T-cell (primary cell): ENCODE measurements at regions not wholly inside any gene's neighbourhood (a gene's known extent, or its start where the extent isn't known, plus 50 kb on each side); places are given as distances from the start of the nearest gene placed in this dataset.
A peak's percentile ranks its signal among the peaks of the same experiment; 100 is the strongest.

Experiments used
- ATAC-seq, 4 experiments: fragments of 200-7000 bp in 3 of 4; fragments of 150-1000 bp in 1 of 4; cut with Tn5 transposase; replicated peaks in 1 of 4; 1 replicate in 3 of 4; 2 replicates in 1 of 4; pipeline ENCODE4 v1.10.0; 2021; ENCODE audit warnings: moderate library complexity in 3 of 4, mild to moderate bottlenecking in 2 of 4, moderate number of reproducible peaks in 1 of 4
- CTCF ChIA-PET, 2 donors: fragments of 300-600 bp; sonication (Branson Sonifier 250); formaldehyde crosslinking; loops; one replicate each; lab custom pipeline; 2022; ENCODE audit warnings: antibody characterized with exemption in 2 of 2; lab: Charles Lee
- POLR2A ChIA-PET, 2 donors: fragments of 300-600 bp; sonication (Branson Sonifier 250); formaldehyde crosslinking; loops; one replicate each; lab custom pipeline; 2022; ENCODE audit warnings: antibody characterized with exemption in 2 of 2; lab: Charles Lee
- DNase-seq, 35 experiments: peaks; one replicate each; pipeline versions ENCODE4 v3.0.0 to v3.0.0-alpha.2; 2013 to 2023
- H3K27ac ChIP-seq: one replicate; pipeline ENCODE4 v1.5.1; 2013; ENCODE audit warnings: low read length
- H3K27me3 ChIP-seq, 2 experiments: replicated peaks in 1 of 2; 1 replicate in 1 of 2; 2 replicates in 1 of 2; pipeline versions ENCODE4 v1.6.1 to v1.7.0; 2013; ENCODE audit warnings: low read length in 1 of 2, mixed read lengths in 1 of 2; ENCODE audit not compliant: control insufficient read depth in 2 of 2, insufficient read depth in 2 of 2; ENCODE audit errors: extremely low read depth in 1 of 2
- H3K36me3 ChIP-seq, 2 donors: 1 replicate in 1 of 2; 2 replicates in 1 of 2; pipeline versions ENCODE4 v1.6.1 to v1.7.0; 2013; ENCODE audit warnings: low read length in 1 of 2; ENCODE audit not compliant: control insufficient read depth in 2 of 2, insufficient read depth in 1 of 2; ENCODE audit errors: extremely low read depth in 1 of 2
- H3K4me1 ChIP-seq, 2 experiments: 1 replicate in 1 of 2; 2 replicates in 1 of 2; pipeline versions ENCODE4 v1.6.1 to v1.7.0; 2013; ENCODE audit warnings: low read length in 2 of 2, mixed read lengths in 1 of 2; ENCODE audit not compliant: insufficient read depth in 2 of 2, control insufficient read depth in 1 of 2; ENCODE audit errors: extremely low read depth in 1 of 2
- H3K4me3 ChIP-seq, 2 donors: 1 replicate in 1 of 2; 2 replicates in 1 of 2; pipeline versions ENCODE4 v1.5.1 to v1.7.0; 2013; ENCODE audit warnings: mild to moderate bottlenecking in 2 of 2, low read length in 1 of 2, moderate library complexity in 1 of 2; ENCODE audit not compliant: control insufficient read depth in 1 of 2; ENCODE audit errors: extremely low read depth in 1 of 2
- H3K9me3 ChIP-seq: 2 replicates; pipeline ENCODE4 v1.7.0; 2013
- H3K27ac Mint-ChIP-seq, 2 donors: one replicate each; pipeline ENCODE4 v1.8.0; 2020 to 2021; ENCODE audit warnings: mild to moderate bottlenecking in 2 of 2, mixed read lengths in 2 of 2
- H3K27me3 Mint-ChIP-seq, 2 donors: one replicate each; pipeline ENCODE4 v1.8.0; 2021 to 2022; ENCODE audit warnings: mixed read lengths in 2 of 2
- H3K36me3 Mint-ChIP-seq: one replicate; pipeline ENCODE4 v1.8.0; 2021; ENCODE audit warnings: mixed read lengths
- H3K4me1 Mint-ChIP-seq, 3 donors: one replicate each; pipeline ENCODE4 v1.8.0; 2020 to 2022; ENCODE audit warnings: mixed read lengths in 3 of 3, mild to moderate bottlenecking in 1 of 3
- H3K4me3 Mint-ChIP-seq, 3 donors: one replicate each; pipeline ENCODE4 v1.8.0; 2020 to 2022; ENCODE audit warnings: mild to moderate bottlenecking in 3 of 3, mixed read lengths in 3 of 3, moderate library complexity in 3 of 3
- H3K9me3 Mint-ChIP-seq, 3 donors: one replicate each; pipeline ENCODE4 v1.8.0; 2020 to 2022; ENCODE audit warnings: mixed read lengths in 3 of 3
- WGBS: methylation state at CpG from one replicate; pipeline ENCODE4 v1.1.5; 2013; ENCODE audit warnings: missing lambda C conversion rate; ENCODE audit not compliant: insufficient coverage; 5-methylcytosine and 5-hydroxymethylcytosine counted together

GRCh38 chr19:30649934-30650614, 277.9 kb downstream of the ZNF536 start:
- Mint-ChIP-seq H3K27ac (no peak overlapping the region), H3K9me3 (no peaks in the 10 kb centered on the region), H3K27me3 (peaks cover 25 to 37% of the 10 kb centered on the region in 2 donors), H3K4me3 (no peak overlapping the region), H3K4me1 (no peaks in the 10 kb centered on the region), H3K36me3 (no peaks in the 10 kb centered on the region)
- Histone ChIP-seq H3K27ac (no peak overlapping the region), H3K4me1 (no peaks in the 10 kb centered on the region), H3K4me3 (no peak overlapping the region), H3K9me3 (no peaks in the 10 kb centered on the region), H3K36me3 (no peaks in the 10 kb centered on the region), H3K27me3 (peaks cover 0 to 18% of the 10 kb centered on the region in 2 experiments)
- WGBS: 20% methylated on average over 6 of the region's 9 CpGs
- DNase-seq (peak in 3 of 35 experiments; percentile 3 to 40 (median 6)), ATAC-seq (no peak)
- POLR2A ChIA-PET: no interaction called here
- CTCF ChIA-PET: interaction anchor here (0.7 kb wide), 3 partner anchors 16 to 920 kb away, joined by 3 to 4 read pairs (median 4); no protein-coding TSS in a partner anchor

GRCh38 chr19:30648866-30649862, 277.0 kb downstream of the ZNF536 start:
- Mint-ChIP-seq H3K27me3 (peaks cover 25 to 34% of the 10 kb centered on the region in 2 donors), H3K4me3 (no peak overlapping the region), H3K4me1 (no peaks in the 10 kb centered on the region), H3K9me3 (no peaks in the 10 kb centered on the region), H3K36me3 (no peaks in the 10 kb centered on the region), H3K27ac (no peak overlapping the region)
- ATAC-seq (no peak), DNase-seq (no peak)
- Histone ChIP-seq H3K4me1 (no peaks in the 10 kb centered on the region), H3K36me3 (no peaks in the 10 kb centered on the region), H3K9me3 (no peaks in the 10 kb centered on the region), H3K27me3 (peaks cover 0 to 18% of the 10 kb centered on the region in 2 experiments), H3K27ac (no peak overlapping the region), H3K4me3 (no peak overlapping the region)
- CTCF ChIA-PET: interaction anchor here (0.7 kb wide), 3 partner anchors 17 to 919 kb away, joined by 3 to 4 read pairs (median 4); no protein-coding TSS in a partner anchor
- POLR2A ChIA-PET: no interaction called here
- WGBS: 83% methylated on average over 7 of the region's 12 CpGs

- Histone ChIP-seq H3K27ac (no peak overlapping the region), H3K27me3 (peaks cover 0 to 12% of the 10 kb centered on the region in 2 experiments), H3K9me3 (no peaks in the 10 kb centered on the region), H3K4me3 (no peak overlapping the region), H3K36me3 (no peaks in the 10 kb centered on the region), H3K4me1 (no peaks in the 10 kb centered on the region)
- Mint-ChIP-seq H3K4me3 (no peak overlapping the region), H3K9me3 (no peaks in the 10 kb centered on the region), H3K4me1 (no peaks in the 10 kb centered on the region), H3K27ac (no peak overlapping the region), H3K27me3 (peaks cover 26 to 32% of the 10 kb centered on the region in 2 donors), H3K36me3 (no peaks in the 10 kb centered on the region)
- WGBS: 45% methylated on average over 17 of the region's 19 CpGs
- ChIA-PET POLR2A (interaction anchor here in 1 of 2 donors (0.5 kb wide), 1 partner anchor 1583 kb away, joined by 3 read pairs; no protein-coding TSS in a partner anchor), CTCF (no interaction called here)
- ATAC-seq: no peak
- no peak for DNase-seq
Measured at GRCh38 chr19:30647891-30648720, 275.9 kb downstream of the ZNF536 start.

- ATAC-seq (no peak), DNase-seq (no peak)
- Mint-ChIP-seq H3K4me3 (no peak overlapping the region), H3K9me3 (no peaks in the 10 kb centered on the region), H3K4me1 (no peaks in the 10 kb centered on the region), H3K36me3 (no peaks in the 10 kb centered on the region), H3K27ac (no peak overlapping the region), H3K27me3 (peaks cover 25 to 32% of the 10 kb centered on the region in 2 donors)
- Histone ChIP-seq H3K9me3 (no peaks in the 10 kb centered on the region), H3K27me3 (peaks cover 0 to 12% of the 10 kb centered on the region in 2 experiments), H3K27ac (no peak overlapping the region), H3K4me1 (no peaks in the 10 kb centered on the region), H3K36me3 (no peaks in the 10 kb centered on the region), H3K4me3 (no peak overlapping the region)
- WGBS: no CpG with 5 or more reads among the region's 6 CpGs
- ChIA-PET POLR2A (no interaction called here), CTCF (no interaction called here)
Measured at GRCh38 chr19:30646806-30647205, 274.6 kb downstream of the ZNF536 start.

GRCh38 chr19:30645946-30646577, 273.9 kb downstream of the ZNF536 start:
- ChIA-PET POLR2A (no interaction called here), CTCF (no interaction called here)
- Mint-ChIP-seq H3K27ac (no peak overlapping the region), H3K4me1 (no peaks in the 10 kb centered on the region), H3K9me3 (no peaks in the 10 kb centered on the region), H3K36me3 (no peaks in the 10 kb centered on the region), H3K27me3 (peaks cover 25 to 32% of the 10 kb centered on the region in 2 donors), H3K4me3 (no peak overlapping the region)
- H3K27ac ChIP-seq: no peak overlapping the region
- no peaks in the 10 kb centered on the region for H3K9me3 ChIP-seq
- no peak for ATAC-seq
- no peaks in the 10 kb centered on the region for H3K4me1 ChIP-seq
- H3K36me3 ChIP-seq: no peaks in the 10 kb centered on the region
- no peak overlapping the region for H3K4me3 ChIP-seq
- 62% methylated on average over 4 of the region's 12 CpGs for WGBS
- H3K27me3 ChIP-seq: peaks cover 0 to 12% of the 10 kb centered on the region in 2 experiments
- no peak for DNase-seq
